ENCODE measurements at regions not wholly inside any gene's neighbourhood (a gene's known extent, or its start where the extent isn't known, plus 50 kb on each side); places are given as distances from the start of the nearest gene placed in this dataset.

DNA sequence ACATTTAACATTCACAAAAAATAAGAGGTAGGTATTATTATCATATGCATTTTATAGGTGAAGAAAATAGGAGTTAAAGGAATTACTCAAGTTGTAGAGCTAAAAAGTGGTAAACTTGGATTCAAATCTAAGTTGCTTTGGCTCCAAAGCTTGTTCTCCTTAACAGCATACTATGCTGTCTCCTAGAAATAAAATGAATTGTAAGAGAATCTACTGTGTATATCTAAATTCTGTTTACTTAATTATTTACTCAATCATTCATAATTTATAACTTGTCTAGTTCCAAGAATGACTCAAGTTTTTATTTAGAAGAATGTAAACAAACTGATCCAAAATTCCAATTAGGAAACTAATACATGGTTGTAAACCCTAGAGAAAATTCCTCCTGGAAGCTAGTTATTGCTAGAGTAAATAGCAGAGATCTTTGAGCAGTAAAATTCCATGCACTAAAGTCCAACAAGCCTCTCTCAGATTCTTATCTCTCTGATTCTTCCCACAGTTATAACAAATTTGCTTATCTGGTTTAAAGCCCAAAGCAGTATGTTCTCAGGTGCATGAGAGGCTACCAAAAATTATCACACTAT lies 132.5 kb upstream of the DPT start:
- FAIRE-seq: no peak

DNA sequence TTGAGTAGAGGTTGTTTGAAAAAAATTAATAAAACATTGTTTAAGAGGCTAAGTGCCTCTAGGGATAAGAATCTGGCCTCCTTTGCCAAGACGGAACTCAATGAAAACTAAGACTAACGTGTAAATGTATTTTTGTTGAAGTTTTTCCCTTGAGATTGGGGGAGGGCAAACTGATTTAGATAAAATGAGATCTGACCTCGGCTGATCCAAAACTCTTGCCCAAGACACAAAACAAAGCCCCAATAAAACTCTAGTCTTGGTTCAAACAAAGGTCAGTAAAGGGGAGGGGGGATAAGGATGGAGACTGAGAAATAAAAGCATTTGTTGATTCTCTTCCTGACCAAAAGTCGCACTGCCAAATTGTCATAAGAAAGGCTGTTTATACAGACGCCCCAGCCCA lies 134.8 kb upstream of the DPT start:
- DNase-seq (ENCODE audit: low read depth) (no peak), FAIRE-seq (no peak)
- Histone ChIP-seq H3K36me3 (ENCODE audit: control insufficient read depth, insufficient read depth, low read length) (no peaks in the 10 kb centered on the region), H3K4me3 (ENCODE audit: low read depth, low read length) (no peak overlapping the region), H3K27me3 (ENCODE audit: control insufficient read depth, insufficient read depth, low read length) (no peaks in the 10 kb centered on the region)
- TF ChIP-seq, protein P1, sequence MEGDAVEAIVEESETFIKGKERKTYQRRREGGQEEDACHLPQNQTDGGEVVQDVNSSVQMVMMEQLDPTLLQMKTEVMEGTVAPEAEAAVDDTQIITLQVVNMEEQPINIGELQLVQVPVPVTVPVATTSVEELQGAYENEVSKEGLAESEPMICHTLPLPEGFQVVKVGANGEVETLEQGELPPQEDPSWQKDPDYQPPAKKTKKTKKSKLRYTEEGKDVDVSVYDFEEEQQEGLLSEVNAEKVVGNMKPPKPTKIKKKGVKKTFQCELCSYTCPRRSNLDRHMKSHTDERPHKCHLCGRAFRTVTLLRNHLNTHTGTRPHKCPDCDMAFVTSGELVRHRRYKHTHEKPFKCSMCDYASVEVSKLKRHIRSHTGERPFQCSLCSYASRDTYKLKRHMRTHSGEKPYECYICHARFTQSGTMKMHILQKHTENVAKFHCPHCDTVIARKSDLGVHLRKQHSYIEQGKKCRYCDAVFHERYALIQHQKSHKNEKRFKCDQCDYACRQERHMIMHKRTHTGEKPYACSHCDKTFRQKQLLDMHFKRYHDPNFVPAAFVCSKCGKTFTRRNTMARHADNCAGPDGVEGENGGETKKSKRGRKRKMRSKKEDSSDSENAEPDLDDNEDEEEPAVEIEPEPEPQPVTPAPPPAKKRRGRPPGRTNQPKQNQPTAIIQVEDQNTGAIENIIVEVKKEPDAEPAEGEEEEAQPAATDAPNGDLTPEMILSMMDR (IDR thresholded peaks at IDR 0.05; ENCODE audit: insufficient read depth, low read length, severe bottlenecking): no peak

More for the DNA sequence above, 132.5 kb upstream of the DPT start:
- Histone ChIP-seq H3K27me3 (ENCODE audit: control insufficient read depth, insufficient read depth, low read length) (no peaks in the 10 kb centered on the region), H3K4me3 (ENCODE audit: low read depth, low read length) (no peak overlapping the region), H3K36me3 (ENCODE audit: control insufficient read depth, insufficient read depth, low read length) (no peaks in the 10 kb centered on the region)
- peak; percentile 22 for DNase-seq (ENCODE audit: low read depth)
- TF ChIP-seq, protein P1 (IDR thresholded peaks at IDR 0.05; ENCODE audit: insufficient read depth, low read length, severe bottlenecking): no peak

GRCh38 chr1:168864266-168864665 lies 135.3 kb upstream of the DPT start:
- FAIRE-seq (no peak), DNase-seq (ENCODE audit: low read depth) (no peak)
- TF ChIP-seq, protein P1 (IDR thresholded peaks at IDR 0.05; ENCODE audit: insufficient read depth, low read length, severe bottlenecking): no peak
- Histone ChIP-seq H3K4me3 (ENCODE audit: low read depth, low read length) (no peak overlapping the region), H3K27me3 (ENCODE audit: control insufficient read depth, insufficient read depth, low read length) (no peaks in the 10 kb centered on the region), H3K36me3 (ENCODE audit: control insufficient read depth, insufficient read depth, low read length) (no peaks in the 10 kb centered on the region)

DNA sequence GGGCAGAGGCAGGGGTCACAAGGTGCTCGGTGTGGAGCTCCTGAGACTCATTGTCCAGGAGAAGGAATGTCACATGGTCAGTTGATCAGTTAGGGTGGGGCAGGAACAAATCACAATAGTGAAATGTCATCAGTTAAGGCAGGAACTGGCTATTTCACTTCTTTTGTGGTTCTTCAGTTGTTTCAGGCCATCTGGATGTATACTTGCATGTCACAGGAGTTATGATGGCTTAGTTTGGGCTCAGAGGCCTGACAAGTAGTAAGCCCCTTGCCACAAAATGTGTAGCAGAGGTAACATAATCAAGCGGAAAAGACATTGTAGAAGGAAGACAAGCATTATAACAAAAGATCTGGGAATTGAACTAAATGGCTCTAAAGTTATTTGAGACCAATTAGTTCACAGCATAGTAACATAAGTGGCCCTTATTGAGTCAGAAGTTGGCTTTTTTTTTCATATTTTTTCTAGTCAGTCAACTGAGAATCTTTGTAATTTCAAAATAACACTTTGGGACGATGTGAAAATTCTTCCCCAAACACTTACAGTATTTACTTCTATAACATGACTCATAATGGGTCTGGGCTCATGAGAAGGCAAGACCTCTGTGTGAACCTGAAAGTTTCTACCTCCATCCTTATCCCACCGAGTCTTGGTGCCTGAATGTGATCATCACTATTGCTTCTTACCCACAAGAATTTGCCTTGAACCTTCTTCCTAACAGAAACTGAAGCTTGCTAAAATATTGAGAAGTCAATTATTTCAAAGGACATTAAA lies 137.0 kb upstream of the DPT start:
- Histone ChIP-seq H3K27me3 (ENCODE audit: control insufficient read depth, insufficient read depth, low read length) (no peaks in the 10 kb centered on the region), H3K4me3 (ENCODE audit: low read depth, low read length) (no peak overlapping the region), H3K36me3 (ENCODE audit: control insufficient read depth, insufficient read depth, low read length) (no peaks in the 10 kb centered on the region)
- TF ChIP-seq, protein P1 (IDR thresholded peaks at IDR 0.05; ENCODE audit: insufficient read depth, low read length, severe bottlenecking): no peak
- FAIRE-seq (no peak), DNase-seq (ENCODE audit: low read depth) (no peak)

DNA sequence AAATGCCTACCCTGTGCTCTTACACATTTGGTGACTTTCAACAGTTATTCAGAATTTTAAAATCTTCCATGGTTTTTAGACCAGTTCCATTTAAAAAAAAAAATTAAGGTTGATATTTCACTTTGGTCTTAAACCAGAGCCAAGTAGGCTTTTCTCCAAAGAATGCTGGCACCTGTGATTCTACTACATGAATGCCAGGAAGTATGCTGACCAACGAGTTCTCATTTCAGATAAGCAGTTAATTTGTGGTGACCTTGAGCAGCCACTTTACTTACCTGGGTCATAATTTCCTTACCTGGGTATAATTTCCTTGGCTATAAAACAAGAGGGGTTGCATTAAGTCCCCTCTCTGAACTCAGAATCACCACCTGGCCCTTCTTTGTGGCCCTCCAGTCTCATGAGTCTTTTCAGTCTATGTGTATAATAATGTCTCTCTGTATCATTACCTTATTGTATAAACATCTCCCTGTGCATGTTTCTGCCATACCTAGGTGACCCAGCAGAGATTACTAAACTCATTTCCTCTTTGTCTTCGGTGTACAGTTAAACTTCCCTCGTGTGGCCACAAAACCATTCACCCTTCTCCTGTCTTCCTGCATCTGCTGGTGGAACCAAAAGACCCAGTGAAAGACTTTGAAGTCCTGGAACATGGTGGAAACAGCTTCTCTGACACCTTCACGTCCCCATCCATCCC lies 139.1 kb upstream of the DPT start:
- TF ChIP-seq, protein P1 (IDR thresholded peaks at IDR 0.05; ENCODE audit: insufficient read depth, low read length, severe bottlenecking): no peak
- Histone ChIP-seq H3K36me3 (ENCODE audit: control insufficient read depth, insufficient read depth, low read length) (no peaks in the 10 kb centered on the region), H3K4me3 (ENCODE audit: low read depth, low read length) (no peak overlapping the region), H3K27me3 (ENCODE audit: control insufficient read depth, insufficient read depth, low read length) (no peaks in the 10 kb centered on the region)
- FAIRE-seq (no peak), DNase-seq (ENCODE audit: low read depth) (no peak)
